ENCODE measurements at regions not wholly inside any gene's neighbourhood (a gene's known extent, or its start where the extent isn't known, plus 50 kb on each side); places are given as distances from the start of the nearest gene placed in this dataset.

- Mint-ChIP-seq H3K9me3 (ENCODE audit: unreplicated experiment) (no peaks in the 10 kb centered on the region), H3K36me3 (ENCODE audit: insufficient read depth, unreplicated experiment) (no peaks in the 10 kb centered on the region), H3K27me3 (ENCODE audit: insufficient read depth, unreplicated experiment) (no peaks in the 10 kb centered on the region), H3K27ac (ENCODE audit: unreplicated experiment) (no peak overlapping the region), H3K4me1 (ENCODE audit: low read depth, unreplicated experiment) (peaks cover 8% of the 10 kb centered on the region), H3K4me3 (ENCODE audit: unreplicated experiment) (no peak overlapping the region)
- CTCF ChIA-PET, result no interaction called here
- Histone ChIP-seq H3K4me1 (no peaks in the 10 kb centered on the region), H3K36me3 (ENCODE audit: control insufficient read depth, insufficient read depth, low read length) (no peaks in the 10 kb centered on the region), H3K4me3 (ENCODE audit: low read depth, low read length) (no peak overlapping the region), H3K9me3 (no peaks in the 10 kb centered on the region), H3K27me3 (replicated peaks; ENCODE audit: control insufficient read depth, insufficient read depth, low read length) (no peaks in the 10 kb centered on the region)
- no peak for DNase-seq
- BruUV-seq (replicated peaks), result no TSS peak
- intact Hi-C loops (cut with micrococcal nuclease; ENCODE audit: unreplicated experiment), result no loop called here
- TF ChIP-seq CTCF (IDR thresholded peaks at IDR 0.05; ENCODE audit: insufficient read depth in 1 of 2, low read depth in 1 of 2, low read length in 1 of 2, severe bottlenecking in 1 of 2, unreplicated experiment in 1 of 2), result no peak
- POLR2A ChIA-PET, result no interaction called here
Observed at GRCh38 chr6:126913651-126914050, 204.8 kb upstream of the RSPO3 start.

GRCh38 chr6:126914172-126914571 lies 204.3 kb upstream of the RSPO3 start:
- CTCF ChIA-PET, result no interaction called here
- H3K9me3 ChIP-seq, result no peaks in the 10 kb centered on the region
- no peaks in the 10 kb centered on the region for H3K36me3 ChIP-seq (ENCODE audit: control insufficient read depth, insufficient read depth, low read length)
- Mint-ChIP-seq H3K4me3 (ENCODE audit: unreplicated experiment) (no peak overlapping the region), H3K27me3 (ENCODE audit: insufficient read depth, unreplicated experiment) (no peaks in the 10 kb centered on the region), H3K36me3 (ENCODE audit: insufficient read depth, unreplicated experiment) (no peaks in the 10 kb centered on the region), H3K4me1 (ENCODE audit: low read depth, unreplicated experiment) (peaks cover 8% of the 10 kb centered on the region), H3K27ac (ENCODE audit: unreplicated experiment) (no peak overlapping the region), H3K9me3 (ENCODE audit: unreplicated experiment) (no peaks in the 10 kb centered on the region)
- BruUV-seq (replicated peaks), result no TSS peak
- no peak for TF ChIP-seq CTCF (IDR thresholded peaks at IDR 0.05; ENCODE audit: insufficient read depth in 1 of 2, low read depth in 1 of 2, low read length in 1 of 2, severe bottlenecking in 1 of 2, unreplicated experiment in 1 of 2)
- no peak for DNase-seq
- no peak overlapping the region for H3K4me3 ChIP-seq (ENCODE audit: low read depth, low read length)
- no peaks in the 10 kb centered on the region for H3K4me1 ChIP-seq
- intact Hi-C loops (cut with micrococcal nuclease; ENCODE audit: unreplicated experiment), result no loop called here
- POLR2A ChIA-PET, result no interaction called here
- H3K27me3 ChIP-seq (replicated peaks; ENCODE audit: control insufficient read depth, insufficient read depth, low read length), result no peaks in the 10 kb centered on the region

GRCh38 chr6:126914801-126915200 lies 203.7 kb upstream of the RSPO3 start:
- no peak for DNase-seq
- no peak for TF ChIP-seq CTCF (IDR thresholded peaks at IDR 0.05; ENCODE audit: insufficient read depth in 1 of 2, low read depth in 1 of 2, low read length in 1 of 2, severe bottlenecking in 1 of 2, unreplicated experiment in 1 of 2)
- H3K9me3 ChIP-seq, result no peaks in the 10 kb centered on the region
- no peaks in the 10 kb centered on the region for H3K36me3 ChIP-seq (ENCODE audit: control insufficient read depth, insufficient read depth, low read length)
- no peaks in the 10 kb centered on the region for H3K4me1 ChIP-seq
- H3K27me3 Mint-ChIP-seq (ENCODE audit: insufficient read depth, unreplicated experiment), result no peaks in the 10 kb centered on the region
- H3K27ac Mint-ChIP-seq (ENCODE audit: unreplicated experiment), result no peak overlapping the region
- no TSS peak for BruUV-seq (replicated peaks)
- H3K36me3 Mint-ChIP-seq (ENCODE audit: insufficient read depth, unreplicated experiment), result no peaks in the 10 kb centered on the region
- H3K9me3 Mint-ChIP-seq (ENCODE audit: unreplicated experiment), result no peaks in the 10 kb centered on the region
- H3K4me3 Mint-ChIP-seq (ENCODE audit: unreplicated experiment), result no peak overlapping the region
- intact Hi-C loops (cut with micrococcal nuclease; ENCODE audit: unreplicated experiment), result no loop called here
- ChIA-PET CTCF (no interaction called here), POLR2A (no interaction called here)
- no peaks in the 10 kb centered on the region for H3K27me3 ChIP-seq (replicated peaks; ENCODE audit: control insufficient read depth, insufficient read depth, low read length)
- no peak overlapping the region for H3K4me3 ChIP-seq (ENCODE audit: low read depth, low read length)
- peaks cover 8% of the 10 kb centered on the region for H3K4me1 Mint-ChIP-seq (ENCODE audit: low read depth, unreplicated experiment)

Data from Caco-2 (cell line).